GM21825 (cell line): ENCODE measurements at regions not wholly inside any gene's neighbourhood (a gene's known extent, or its start where the extent isn't known, plus 50 kb on each side); places are given as distances from the start of the nearest gene placed in this dataset.
A peak's percentile ranks its signal among the peaks of the same experiment; 100 is the strongest.
"Not testable (repeated sequence)": the region's sequence is repeated elsewhere in the genome, so short reads cannot be mapped to it uniquely, and the experiment has no call there.

Experiments
- ATAC-seq: cut with Tn5 transposase; IDR thresholded peaks from one replicate; pipeline ENCODE4 v1.9.1; 2021; ENCODE audit warnings: mild to moderate bottlenecking, moderate library complexity; ENCODE audit not compliant: unreplicated experiment

- ATAC-seq: not testable (repeated sequence)
Observed at GRCh38 chr12:127155935-127156619, 1110.9 kb upstream of the TMEM132C start.

- not testable (repeated sequence) for ATAC-seq
Observed at GRCh38 chr12:127157501-127158366, 1109.2 kb upstream of the TMEM132C start.

DNA sequence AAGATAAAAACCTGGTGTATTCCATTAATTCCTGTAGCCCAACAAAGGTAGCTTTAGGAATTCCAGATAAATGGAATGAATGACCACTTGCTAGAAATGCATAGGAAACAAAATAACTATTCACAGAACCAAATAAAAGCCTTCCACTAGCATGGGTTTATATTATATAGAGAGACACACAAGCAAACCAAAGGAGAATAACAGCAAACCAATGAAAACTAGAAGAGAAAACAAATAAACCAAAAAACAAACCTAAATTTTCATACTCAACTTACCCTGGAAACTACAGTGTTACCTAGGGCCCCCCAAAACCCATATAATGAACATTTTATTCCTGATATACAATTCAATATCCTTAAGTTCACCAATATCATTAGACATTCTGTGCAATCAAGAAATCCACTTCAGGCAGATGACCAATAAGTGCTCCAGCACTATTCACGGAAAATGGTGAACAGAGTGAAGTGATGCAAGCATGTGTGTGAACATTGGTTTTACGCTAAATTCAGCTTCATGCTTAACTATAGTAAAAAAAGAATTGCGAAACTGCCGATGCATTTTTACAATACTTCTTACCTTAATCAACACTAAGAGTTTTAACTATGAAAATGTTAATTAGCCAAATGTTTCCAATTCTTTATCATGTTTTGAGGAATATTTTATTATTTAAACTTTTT is 1108.4 kb upstream of the TMEM132C start:
- no peak for ATAC-seq

DNA sequence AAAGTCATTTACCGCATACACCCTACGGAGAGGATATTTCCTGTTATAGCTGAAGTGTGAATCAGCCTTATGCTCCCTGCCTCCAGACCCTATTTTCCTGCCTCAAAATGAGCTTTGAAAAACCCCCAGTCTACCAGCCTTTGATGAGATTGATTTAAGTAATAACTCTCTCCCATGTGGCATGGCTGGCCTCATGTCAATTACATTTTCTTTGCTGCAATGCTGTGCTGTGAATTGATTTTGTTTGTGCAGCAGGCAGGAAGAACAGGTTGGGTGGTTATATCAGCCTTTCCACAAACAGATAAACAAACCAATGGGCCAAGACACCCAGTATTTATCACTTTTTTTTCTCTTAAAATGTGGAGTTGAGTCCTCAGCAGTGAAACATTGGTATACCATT is 1105.5 kb upstream of the TMEM132C start:
- no peak for ATAC-seq

- ATAC-seq: no peak
Observed at GRCh38 chr12:127162307-127162706, 1104.7 kb upstream of the TMEM132C start.

DNA sequence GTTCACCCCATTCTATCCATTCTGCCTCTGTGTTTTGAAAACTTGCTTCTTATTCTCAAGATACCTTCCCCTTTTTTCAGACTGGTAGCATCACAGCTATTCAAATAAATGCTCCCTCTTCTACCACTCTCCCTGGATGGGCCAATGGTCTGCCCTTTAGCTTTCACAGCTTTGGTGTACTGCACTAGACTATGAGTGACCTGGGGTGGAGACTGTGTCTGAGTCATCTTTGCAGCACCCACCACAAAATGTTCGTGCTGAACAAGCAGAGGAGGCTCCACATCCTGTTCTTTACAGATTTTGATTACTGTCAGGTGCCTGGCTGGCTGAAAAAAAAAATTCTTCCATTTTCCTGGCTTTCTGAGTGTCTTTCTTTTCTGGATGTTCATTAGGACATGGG is 1104.1 kb upstream of the TMEM132C start:
- ATAC-seq: peak; percentile 85

- ATAC-seq: peak; percentile 65
Observed at GRCh38 chr12:127165567-127166392, 1101.2 kb upstream of the TMEM132C start.

DNA sequence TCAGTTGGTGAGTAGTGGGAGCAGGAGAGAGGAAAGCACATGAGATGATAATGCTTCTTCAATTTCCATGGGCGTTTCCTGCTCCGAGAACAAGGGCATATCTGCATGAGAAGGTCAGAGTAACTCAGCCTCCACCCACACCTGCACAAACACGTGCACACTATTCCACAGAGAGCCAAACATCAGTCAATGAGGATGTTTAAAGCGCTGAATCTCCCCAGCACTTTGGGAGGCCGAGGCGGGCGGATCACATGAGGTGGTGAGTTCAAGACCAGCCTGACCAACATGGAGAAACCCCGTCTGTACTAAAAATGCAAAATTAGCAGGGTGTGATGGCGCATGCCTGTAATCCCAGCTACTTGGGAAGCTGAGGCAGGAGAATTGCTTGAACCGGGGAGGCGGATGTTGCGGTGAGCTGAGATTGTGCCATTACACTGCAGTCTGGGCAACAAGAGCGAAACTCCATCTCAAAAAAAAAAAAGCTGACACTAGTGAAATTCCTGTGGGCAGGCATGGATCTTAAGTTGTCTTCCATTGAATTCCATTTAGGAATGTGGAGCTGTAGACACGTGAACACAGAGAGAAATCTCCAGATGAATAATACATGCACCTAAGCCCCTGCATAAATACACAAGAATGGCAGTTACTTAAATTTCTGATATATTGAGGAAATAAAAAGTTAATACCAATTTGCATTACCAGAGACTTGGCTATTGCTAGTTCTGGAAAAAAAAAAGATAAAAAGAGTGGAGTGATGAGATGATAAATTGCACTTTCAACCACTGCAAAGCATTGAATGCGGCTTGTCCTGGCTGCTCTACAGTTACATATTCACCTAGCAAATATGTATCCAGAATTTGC is 1097.4 kb upstream of the TMEM132C start:
- no peak for ATAC-seq

- ATAC-seq: no peak
Observed at GRCh38 chr12:127170226-127171180, 1096.5 kb upstream of the TMEM132C start.

DNA sequence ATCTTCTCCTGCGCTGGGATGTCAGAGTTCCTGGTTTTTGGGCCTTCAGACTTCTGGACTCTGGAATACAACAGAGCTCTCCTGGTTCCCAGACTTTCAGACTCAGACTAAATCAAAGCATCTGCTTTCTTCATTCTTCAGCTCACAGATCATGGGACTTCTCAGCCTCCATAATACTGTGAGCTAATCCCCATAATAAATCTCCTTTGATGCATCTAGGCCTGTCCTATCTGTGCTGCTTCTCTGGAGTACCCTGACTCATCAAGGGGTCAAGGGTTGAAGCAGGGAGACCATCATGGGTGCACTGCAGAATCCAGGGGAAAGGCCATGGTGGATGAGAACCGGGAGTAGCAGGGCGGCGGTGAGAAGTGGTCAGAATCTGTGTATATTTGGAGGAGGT is 1094.1 kb upstream of the TMEM132C start:
- no peak for ATAC-seq

DNA sequence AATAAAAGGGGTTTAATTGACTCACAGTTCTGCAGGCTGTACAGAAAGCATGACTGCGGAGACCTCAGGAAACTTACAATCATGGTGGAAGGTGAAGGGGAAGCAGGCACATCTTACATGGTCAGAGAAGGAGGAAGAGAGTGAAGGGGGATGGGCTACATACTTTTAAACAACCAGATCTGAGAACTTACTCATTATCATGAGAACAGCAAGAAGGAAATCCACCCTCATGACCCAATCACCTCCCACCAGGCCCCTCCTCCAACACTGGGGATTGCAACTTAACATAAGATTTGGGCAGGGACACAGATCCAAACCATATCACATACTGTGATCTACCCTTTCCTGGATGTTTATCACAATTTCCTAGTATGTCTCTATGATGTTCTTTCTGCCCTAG is 1093.0 kb upstream of the TMEM132C start:
- not testable (repeated sequence) for ATAC-seq

GRCh38 chr12:127174881-127175280 is 1092.1 kb upstream of the TMEM132C start:
- ATAC-seq: no peak

DNA sequence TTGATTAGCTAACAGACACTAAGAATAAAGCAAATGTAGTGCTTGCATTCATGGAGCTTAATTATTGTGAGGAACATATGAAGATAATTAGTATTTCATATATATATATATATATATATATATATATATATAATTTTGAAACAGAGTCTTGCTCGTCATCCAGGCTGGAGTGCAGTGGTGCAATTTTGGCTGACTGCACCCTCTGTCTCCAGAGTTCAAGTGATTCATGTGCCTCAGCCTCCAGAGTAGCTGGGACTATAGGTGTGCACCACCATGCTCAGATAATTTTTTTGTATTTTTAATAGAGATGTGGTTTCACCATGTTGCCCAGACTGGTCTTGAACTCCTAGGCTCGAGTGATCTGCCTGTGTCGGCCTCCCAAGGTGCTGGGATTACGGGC is 1091.6 kb upstream of the TMEM132C start:
- no peak for ATAC-seq

GRCh38 chr12:127176804-127177203 is 1090.2 kb upstream of the TMEM132C start:
- no peak for ATAC-seq

DNA sequence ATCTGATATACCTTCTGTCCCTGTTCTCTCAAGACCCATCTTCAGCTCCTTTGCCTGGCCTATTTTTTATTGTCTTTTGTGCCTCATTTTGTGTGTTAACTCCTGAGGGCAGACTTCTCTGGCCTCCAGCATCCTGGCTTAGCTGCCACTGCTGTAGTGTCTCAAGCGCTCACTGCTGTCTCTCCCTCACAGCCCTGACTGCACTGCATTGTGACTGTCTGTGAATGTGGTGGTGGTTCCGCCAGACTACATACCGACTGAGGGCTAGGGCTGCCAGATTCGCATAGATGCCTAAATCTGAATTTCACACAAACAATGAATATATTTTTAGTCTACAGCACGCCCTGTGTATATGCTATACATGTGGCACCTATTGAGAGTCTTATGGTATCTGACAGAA is 1088.9 kb upstream of the TMEM132C start:
- no peak for ATAC-seq

GRCh38 chr12:127178463-127178862 is 1088.5 kb upstream of the TMEM132C start:
- ATAC-seq: no peak

DNA sequence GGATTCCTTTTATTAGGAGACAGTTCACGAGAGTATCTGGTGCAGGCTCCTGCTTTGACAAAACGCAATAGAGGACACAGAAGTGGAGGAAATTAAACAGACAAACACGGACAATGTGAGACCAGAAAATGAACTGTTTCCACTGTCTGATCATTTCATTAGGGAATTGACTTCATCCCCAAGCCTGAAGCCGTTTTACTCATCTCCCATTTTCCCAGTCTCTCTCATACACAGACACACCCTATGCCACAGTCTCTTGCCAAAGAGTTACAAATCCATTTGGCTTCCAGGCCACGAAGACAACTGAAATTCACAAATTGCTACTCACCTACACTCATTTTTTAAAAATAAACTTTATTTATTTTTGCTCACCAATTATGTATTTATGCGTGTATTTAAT is 1087.8 kb upstream of the TMEM132C start:
- no peak for ATAC-seq

- ATAC-seq: no peak
Observed at GRCh38 chr12:127182018-127182417, 1085.0 kb upstream of the TMEM132C start.

- ATAC-seq: no peak
Observed at GRCh38 chr12:127189992-127190391, 1077.0 kb upstream of the TMEM132C start.
